Erythroblast (primary cell): ENCODE measurements at regions not wholly inside any gene's neighbourhood (a gene's known extent, or its start where the extent isn't known, plus 50 kb on each side); places are given as distances from the start of the nearest gene placed in this dataset.

ENCODE experiments used
- GATA1 ChIP-seq: IDR thresholded peaks from 2 replicates; pipeline ENCODE4 v1.6.1; 2011; ENCODE audit warnings: low read depth, mild to moderate bottlenecking, control low read depth, low read length, moderate library complexity
- POLR2A ChIP-seq: IDR thresholded peaks from 2 replicates; pipeline ENCODE4 v1.6.1; 2011; ENCODE audit warnings: mild to moderate bottlenecking, low read length

GRCh38 chr2:21947046-21947445 lies 823.3 kb downstream of the TDRD15 start:
- TF ChIP-seq POLR2A (no peak), GATA1 (no peak)
